H1 (cell line): ENCODE measurements at regions not wholly inside any gene's neighbourhood (a gene's known extent, or its start where the extent isn't known, plus 50 kb on each side); places are given as distances from the start of the nearest gene placed in this dataset.

Experiments
- CTCF ChIA-PET: fragments of 300-600 bp; sonication (Branson Sonifier 250); formaldehyde crosslinking; loops from one replicate; lab custom pipeline; 2021; ENCODE audit not compliant: partially characterized antibody; lab: Charles Lee
- POLR2A ChIA-PET: fragments of 300-600 bp; sonication (Branson Sonifier 250); formaldehyde crosslinking; loops from one replicate; lab custom pipeline; 2021; ENCODE audit warnings: inconsistent platforms; ENCODE audit not compliant: partially characterized antibody; lab: Charles Lee
- DNase-seq, 2 experiments: peaks; one replicate each; pipeline versions ENCODE4 v3.0.0 to v3.0.0-alpha.2; 2010 to 2022; ENCODE audit warnings: low spot score in 2 of 2, low read depth in 1 of 2, mixed read lengths in 1 of 2
- FAIRE-seq: peaks from 2 replicates; lab custom pipeline; 2011; peaks lifted over from hg19 to GRCh38; lab: Jason Lieb, UNC
- H2AFZ ChIP-seq: 2 replicates; pipeline ENCODE4 v1.8.1; 2012; ENCODE audit warnings: low read length, inconsistent platforms
- H2AK5ac ChIP-seq: 2 replicates; pipeline ENCODE4 v1.6.1; 2013; ENCODE audit warnings: low read depth, low read length
- H2BK120ac ChIP-seq: replicated peaks from 2 replicates; pipeline ENCODE3; 2013; ENCODE audit warnings: low read depth, low read length, inconsistent platforms
- H2BK12ac ChIP-seq: 2 replicates; pipeline ENCODE4 v1.6.1; 2013; ENCODE audit warnings: low read depth, low read length
- H2BK15ac ChIP-seq: 2 replicates; pipeline ENCODE4 v1.6.1; 2013; ENCODE audit warnings: low read length
- H2BK20ac ChIP-seq: 2 replicates; pipeline ENCODE4 v1.6.1; 2013; ENCODE audit warnings: low read length
- H2BK5ac ChIP-seq: 2 replicates; pipeline ENCODE4 v1.6.1; 2013; ENCODE audit warnings: low read depth, low read length
- H3K14ac ChIP-seq: 2 replicates; pipeline ENCODE4 v1.6.1; 2013; ENCODE audit warnings: inconsistent platforms; ENCODE audit not compliant: insufficient read length
- H3K18ac ChIP-seq: 2 replicates; pipeline ENCODE4 v1.6.1; 2013; ENCODE audit warnings: low read length; ENCODE audit errors: extremely low read depth
- H3K23ac ChIP-seq: 2 replicates; pipeline ENCODE4 v1.6.1; 2013; ENCODE audit warnings: inconsistent platforms; ENCODE audit not compliant: insufficient read length
- H3K23me2 ChIP-seq: 2 replicates; pipeline ENCODE4 v1.6.1; 2013; ENCODE audit warnings: low read depth, low read length
- H3K27ac ChIP-seq: 2 replicates; pipeline ENCODE4 v1.6.1; 2011; ENCODE audit warnings: low read depth, low read length, inconsistent platforms
- H3K27me3 ChIP-seq, 4 experiments: replicated peaks in 1 of 4; 1 replicate in 1 of 4; 2 replicates in 3 of 4; pipeline versions ENCODE4 v1.6.1 to v1.8.1; 2011 to 2013; ENCODE audit warnings: low read length in 3 of 4, mild to moderate bottlenecking in 3 of 4, inconsistent platforms in 2 of 4, mixed read lengths in 2 of 4, moderate library complexity in 1 of 4; ENCODE audit not compliant: control insufficient read depth in 3 of 4, insufficient read depth in 3 of 4; ENCODE audit errors: extremely low read depth in 1 of 4
- H3K36me3 ChIP-seq, 4 experiments: 2 replicates each; pipeline versions ENCODE4 v1.6.1 to v1.8.1; 2011 to 2013; ENCODE audit warnings: mild to moderate bottlenecking in 4 of 4, low read length in 3 of 4, moderate library complexity in 2 of 4, control low read depth in 1 of 4, inconsistent platforms in 1 of 4; ENCODE audit not compliant: insufficient read depth in 4 of 4, control insufficient read depth in 2 of 4
- H3K4ac ChIP-seq: replicated peaks from 2 replicates; pipeline ENCODE3; 2013; ENCODE audit warnings: low read length, low read depth, mixed read lengths, inconsistent platforms; ENCODE audit not compliant: insufficient read length
- H3K4me1 ChIP-seq, 4 experiments: replicated peaks in 1 of 4; 1 replicate in 1 of 4; 2 replicates in 3 of 4; pipeline versions ENCODE4 v1.6.1 to v1.8.1; 2011 to 2013; ENCODE audit warnings: low read length in 3 of 4, inconsistent platforms in 2 of 4, mixed read lengths in 1 of 4; ENCODE audit not compliant: insufficient read depth in 4 of 4, control insufficient read depth in 3 of 4
- H3K4me2 ChIP-seq, 2 experiments: 2 replicates each; pipeline versions ENCODE4 v1.6.1 to v1.8.1; 2011 to 2013; ENCODE audit warnings: low read depth in 2 of 2, low read length in 2 of 2, control low read depth in 1 of 2, inconsistent platforms in 1 of 2, mild to moderate bottlenecking in 1 of 2; ENCODE audit not compliant: insufficient read depth in 1 of 2
- H3K4me3 ChIP-seq, 4 experiments: fragments of 200-600, 300-600 bp in 1 of 4; sonication (generic), shearing (Covaris generic), sonication (Bioruptor Twin) in 1 of 4; 2 replicates each; pipeline versions ENCODE4 v1.5.1 to v1.8.1; 2011 to 2016; ENCODE audit warnings: low read length in 4 of 4, low read depth in 3 of 4, control low read depth in 2 of 4, inconsistent platforms in 2 of 4, mild to moderate bottlenecking in 2 of 4, mixed read lengths in 1 of 4, moderate library complexity in 1 of 4; ENCODE audit not compliant: insufficient read depth in 2 of 4; ENCODE audit errors: extremely low read depth in 1 of 4
- H3K56ac ChIP-seq: replicated peaks from 2 replicates; pipeline ENCODE3; 2013; ENCODE audit warnings: low read depth, mild to moderate bottlenecking, mixed read lengths, low read length, inconsistent platforms; ENCODE audit not compliant: insufficient read length
- H3K79me1 ChIP-seq: 2 replicates; pipeline ENCODE4 v1.6.1; 2013; ENCODE audit warnings: low read depth, low read length, control low read depth
- H3K79me2 ChIP-seq, 2 experiments: 2 replicates each; pipeline versions ENCODE4 v1.6.1 to v1.8.1; 2012 to 2013; ENCODE audit warnings: low read length in 2 of 2, mild to moderate bottlenecking in 2 of 2, inconsistent platforms in 1 of 2; ENCODE audit not compliant: insufficient read depth in 2 of 2, control insufficient read depth in 1 of 2
- H3K9ac ChIP-seq, 4 experiments: replicated peaks in 1 of 4; 1 replicate in 1 of 4; 2 replicates in 3 of 4; pipeline versions ENCODE4 v1.6.1 to v1.8.1; 2011 to 2013; ENCODE audit warnings: low read depth in 3 of 4, low read length in 3 of 4, control low read depth in 2 of 4, mild to moderate bottlenecking in 2 of 4, moderate library complexity in 2 of 4, inconsistent platforms in 1 of 4; ENCODE audit errors: extremely low read depth in 1 of 4
- H3K9me3 ChIP-seq, 2 experiments: 2 replicates each; pipeline versions ENCODE4 v1.6.1 to v1.8.1; 2012 to 2013; ENCODE audit warnings: mild to moderate bottlenecking in 2 of 2, moderate library complexity in 2 of 2, control low read depth in 1 of 2, inconsistent platforms in 1 of 2, low read depth in 1 of 2, low read length in 1 of 2, mixed read lengths in 1 of 2; ENCODE audit not compliant: insufficient read depth in 2 of 2
- H4K20me1 ChIP-seq, 2 experiments: replicated peaks in 1 of 2; 2 replicates each; pipeline versions ENCODE3 to v1.8.1; 2011 to 2013; ENCODE audit warnings: inconsistent platforms in 2 of 2, low read length in 2 of 2, mild to moderate bottlenecking in 1 of 2; ENCODE audit not compliant: insufficient read depth in 2 of 2, control insufficient read depth in 1 of 2
- H4K5ac ChIP-seq: 2 replicates; pipeline ENCODE4 v1.6.1; 2013; ENCODE audit warnings: low read length, low read depth, mixed read lengths, inconsistent platforms; ENCODE audit not compliant: insufficient read length
- H4K8ac ChIP-seq: 2 replicates; pipeline ENCODE4 v1.8.0; 2013; ENCODE audit warnings: mild to moderate bottlenecking, moderate library complexity, low read length, inconsistent platforms; ENCODE audit not compliant: insufficient read depth; ENCODE audit errors: extremely low read depth
- H4K91ac ChIP-seq: replicated peaks from 2 replicates; pipeline ENCODE3; 2013; ENCODE audit warnings: low read length, mixed read lengths, inconsistent platforms; ENCODE audit not compliant: insufficient read length
- ASH2L ChIP-seq: fragments of 200-600, 300-600 bp; sonication (generic); IDR thresholded peaks from one replicate; pipeline ENCODE4 v1.7.1; 2017; ENCODE audit warnings: low read length
- CBX5 ChIP-seq: fragments of 300-800, 300-1000 bp; sonication (generic); IDR thresholded peaks from 2 replicates; pipeline ENCODE4 v1.7.1; 2016; ENCODE audit warnings: antibody characterized with exemption, low read length, low read depth
- CREB1 ChIP-seq: IDR thresholded peaks from 2 replicates; pipeline ENCODE4 v1.6.1; 2012; ENCODE audit warnings: inconsistent platforms
- EGR1 ChIP-seq: IDR thresholded peaks from 2 replicates; pipeline ENCODE4 v1.6.1; 2011; ENCODE audit warnings: low read depth, low read length, borderline replicate concordance
- EZH2 ChIP-seq: fragments of 200-600 bp; sonication (generic); IDR thresholded peaks from 2 replicates; pipeline ENCODE4 v1.7.1; 2012; ENCODE audit warnings: low read depth, mild to moderate bottlenecking, moderate library complexity, low read length, inconsistent platforms; ENCODE audit not compliant: severe bottlenecking
- MAFK ChIP-seq: IDR thresholded peaks from 2 replicates; pipeline ENCODE4 v1.6.1; 2012; ENCODE audit warnings: low read depth, mild to moderate bottlenecking, improper control_type of control experiment, low read length
- NANOG ChIP-seq: IDR thresholded peaks from 2 replicates; pipeline ENCODE4 v1.6.1; 2011; ENCODE audit warnings: low read length, low read depth, mild to moderate bottlenecking, inconsistent platforms; ENCODE audit not compliant: insufficient read depth, poor library complexity, severe bottlenecking
- TCF12 ChIP-seq: IDR thresholded peaks from 2 replicates; pipeline ENCODE4 v1.6.1; 2011; ENCODE audit warnings: low read depth, mild to moderate bottlenecking, low read length
- YY1 ChIP-seq: IDR thresholded peaks from 2 replicates; pipeline ENCODE4 v1.6.1; 2011; ENCODE audit warnings: low read depth, mild to moderate bottlenecking, low read length
- WGBS, 2 experiments: shearing (Covaris generic) in 1 of 2; methylation state at CpG; one replicate each; pipeline versions ENCODE4 v1.1.6 to v1.1.7; 2013 to 2015; ENCODE audit warnings: low lambda C conversion rate in 2 of 2, mixed read lengths in 2 of 2, inconsistent platforms in 1 of 2, low coverage in 1 of 2, missing lambda C conversion rate in 1 of 2; ENCODE audit not compliant: insufficient replicate concordance in 2 of 2, insufficient coverage in 1 of 2, insufficient read length in 1 of 2; ENCODE audit errors: extremely low coverage in 1 of 2, missing lambda C conversion rate in 1 of 2; 5-methylcytosine and 5-hydroxymethylcytosine counted together
- TF ChIP-seq, protein P1 (sequence below), 3 experiments: IDR thresholded peaks; 1 replicate in 2 of 3; 2 replicates in 1 of 3; pipeline versions ENCODE4 v1.5.1 to v1.6.1; 2011; ENCODE audit warnings: low read length in 3 of 3, mild to moderate bottlenecking in 3 of 3, inconsistent platforms in 2 of 3, low read depth in 1 of 3, moderate library complexity in 1 of 3; ENCODE audit not compliant: insufficient read depth in 1 of 3; ENCODE audit errors: control extremely low read depth in 1 of 3
- TF ChIP-seq, protein P2 (sequence below): IDR thresholded peaks from 2 replicates; pipeline ENCODE4 v1.6.1; 2012; ENCODE audit warnings: inconsistent platforms
- TF ChIP-seq, protein P3 (sequence below): IDR thresholded peaks from 2 replicates; pipeline ENCODE4 v1.6.1; 2012; ENCODE audit warnings: inconsistent platforms

DNA sequence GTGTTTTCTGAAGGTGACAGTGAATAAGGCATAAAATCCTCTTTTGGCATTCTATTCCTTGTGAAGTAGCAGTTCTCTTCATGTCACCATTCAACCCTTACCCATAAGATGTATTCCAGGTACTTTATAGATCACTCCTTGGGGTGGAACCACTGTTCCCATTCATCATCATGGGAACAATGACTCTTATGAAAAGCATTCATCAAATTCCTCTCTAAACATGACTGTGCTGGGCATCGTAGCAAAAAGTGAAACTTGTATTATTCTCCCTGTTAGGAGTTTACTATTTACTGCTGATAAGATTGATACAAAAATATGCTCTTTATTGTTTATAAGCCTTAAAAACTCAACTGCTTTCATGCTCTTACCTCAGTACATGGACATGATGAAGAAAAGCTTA, 793.4 kb downstream of the LIG4 start:
- H3K4ac ChIP-seq, result no peak overlapping the region
- no peak overlapping the region for H2BK12ac ChIP-seq
- H3K23ac ChIP-seq, result no peak overlapping the region
- H2AK5ac ChIP-seq, result no peak overlapping the region
- H3K27me3 ChIP-seq, result peaks cover 0 to 1% (median 0%) of the 10 kb centered on the region in 4 experiments; a peak in 1 of 7 replicates
- no peak overlapping the region for H3K4me3 ChIP-seq
- CTCF ChIA-PET, result no interaction called here
- H2BK5ac ChIP-seq, result no peak overlapping the region
- no peak overlapping the region for H4K8ac ChIP-seq
- H3K79me2 ChIP-seq, result no peaks in the 10 kb centered on the region
- H2BK20ac ChIP-seq, result no peak overlapping the region
- no peak overlapping the region for H2BK120ac ChIP-seq
- H3K36me3 ChIP-seq, result no peaks in the 10 kb centered on the region
- no peak overlapping the region for H2BK15ac ChIP-seq
- no peak overlapping the region for H3K27ac ChIP-seq
- FAIRE-seq (no peak), DNase-seq (no peak)
- no peak overlapping the region for H2AFZ ChIP-seq
- no peaks in the 10 kb centered on the region for H3K79me1 ChIP-seq
- no peak overlapping the region for H4K5ac ChIP-seq
- no peaks in the 10 kb centered on the region for H4K20me1 ChIP-seq
- H3K9me3 ChIP-seq, result no peaks in the 10 kb centered on the region
- no peaks in the 10 kb centered on the region for H3K23me2 ChIP-seq
- H3K4me2 ChIP-seq, result no peak overlapping the region
- no peak overlapping the region for H3K14ac ChIP-seq
- H3K9ac ChIP-seq, result no peak overlapping the region
- WGBS, 2 experiments, result 86% methylated on average over 1 of the region's 1 CpG; no CpG with 5 or more reads in 1 of the 2 experiments
- H4K91ac ChIP-seq, result no peak overlapping the region
- H3K56ac ChIP-seq, result no peak overlapping the region
- H3K4me1 ChIP-seq, result no peaks in the 10 kb centered on the region
- no peak overlapping the region for H3K18ac ChIP-seq
- POLR2A ChIA-PET, result interaction anchor here (0.7 kb wide), 1 partner anchor 13 kb away, joined by 3 read pairs; no protein-coding TSS in a partner anchor
- TF ChIP-seq CREB1 (no peak), CBX5 (no peak), NANOG (no peak), MAFK (no peak), EZH2 (no peak), YY1 (no peak), EGR1 (no peak), TCF12 (no peak), ASH2L (no peak)
- TF ChIP-seq, protein P1, sequence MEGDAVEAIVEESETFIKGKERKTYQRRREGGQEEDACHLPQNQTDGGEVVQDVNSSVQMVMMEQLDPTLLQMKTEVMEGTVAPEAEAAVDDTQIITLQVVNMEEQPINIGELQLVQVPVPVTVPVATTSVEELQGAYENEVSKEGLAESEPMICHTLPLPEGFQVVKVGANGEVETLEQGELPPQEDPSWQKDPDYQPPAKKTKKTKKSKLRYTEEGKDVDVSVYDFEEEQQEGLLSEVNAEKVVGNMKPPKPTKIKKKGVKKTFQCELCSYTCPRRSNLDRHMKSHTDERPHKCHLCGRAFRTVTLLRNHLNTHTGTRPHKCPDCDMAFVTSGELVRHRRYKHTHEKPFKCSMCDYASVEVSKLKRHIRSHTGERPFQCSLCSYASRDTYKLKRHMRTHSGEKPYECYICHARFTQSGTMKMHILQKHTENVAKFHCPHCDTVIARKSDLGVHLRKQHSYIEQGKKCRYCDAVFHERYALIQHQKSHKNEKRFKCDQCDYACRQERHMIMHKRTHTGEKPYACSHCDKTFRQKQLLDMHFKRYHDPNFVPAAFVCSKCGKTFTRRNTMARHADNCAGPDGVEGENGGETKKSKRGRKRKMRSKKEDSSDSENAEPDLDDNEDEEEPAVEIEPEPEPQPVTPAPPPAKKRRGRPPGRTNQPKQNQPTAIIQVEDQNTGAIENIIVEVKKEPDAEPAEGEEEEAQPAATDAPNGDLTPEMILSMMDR (IDR thresholded peaks at IDR 0.05; ENCODE audit: control extremely low read depth in 1 of 3, insufficient read depth in 1 of 3, low read depth in 1 of 3, low read length in 3 of 3), result no peak
- TF ChIP-seq, protein P2, sequence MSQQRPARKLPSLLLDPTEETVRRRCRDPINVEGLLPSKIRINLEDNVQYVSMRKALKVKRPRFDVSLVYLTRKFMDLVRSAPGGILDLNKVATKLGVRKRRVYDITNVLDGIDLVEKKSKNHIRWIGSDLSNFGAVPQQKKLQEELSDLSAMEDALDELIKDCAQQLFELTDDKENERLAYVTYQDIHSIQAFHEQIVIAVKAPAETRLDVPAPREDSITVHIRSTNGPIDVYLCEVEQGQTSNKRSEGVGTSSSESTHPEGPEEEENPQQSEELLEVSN, result no peak
- TF ChIP-seq, protein P3, sequence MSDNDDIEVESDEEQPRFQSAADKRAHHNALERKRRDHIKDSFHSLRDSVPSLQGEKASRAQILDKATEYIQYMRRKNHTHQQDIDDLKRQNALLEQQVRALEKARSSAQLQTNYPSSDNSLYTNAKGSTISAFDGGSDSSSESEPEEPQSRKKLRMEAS, result no peak
